Mucosa of gallbladder (tissue), 1 donor: ENCODE measurements at regions not wholly inside any gene's neighbourhood (a gene's known extent, or its start where the extent isn't known, plus 50 kb on each side); places are given as distances from the start of the nearest gene placed in this dataset.

ENCODE experiments used
- DNase-seq: peaks from one replicate; pipeline ENCODE4 v3.0.0-alpha.2; 2020; ENCODE audit warnings: low spot score
- donor health status: DM: no; HTN: no; CAD: no.

DNA sequence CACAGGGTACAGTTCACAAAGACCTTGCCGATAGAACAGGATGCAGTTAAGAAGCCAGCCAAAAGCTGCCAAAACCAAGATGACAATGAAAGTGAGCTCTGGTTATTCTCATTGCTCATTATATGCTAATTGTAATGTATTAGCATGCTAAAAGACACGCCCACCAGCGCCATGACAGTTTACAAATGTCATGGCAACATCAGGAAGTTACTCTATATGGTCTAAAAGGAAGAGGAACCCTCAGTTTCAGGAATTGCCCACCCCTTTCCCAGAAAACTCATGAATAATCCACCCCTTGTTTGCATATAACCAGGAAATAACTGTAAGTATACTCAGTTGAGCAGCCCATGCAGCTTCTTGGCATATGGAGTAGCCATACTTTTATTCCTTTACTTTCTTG lies 748.7 kb downstream of the QKI start:
- no peak for DNase-seq

DNA sequence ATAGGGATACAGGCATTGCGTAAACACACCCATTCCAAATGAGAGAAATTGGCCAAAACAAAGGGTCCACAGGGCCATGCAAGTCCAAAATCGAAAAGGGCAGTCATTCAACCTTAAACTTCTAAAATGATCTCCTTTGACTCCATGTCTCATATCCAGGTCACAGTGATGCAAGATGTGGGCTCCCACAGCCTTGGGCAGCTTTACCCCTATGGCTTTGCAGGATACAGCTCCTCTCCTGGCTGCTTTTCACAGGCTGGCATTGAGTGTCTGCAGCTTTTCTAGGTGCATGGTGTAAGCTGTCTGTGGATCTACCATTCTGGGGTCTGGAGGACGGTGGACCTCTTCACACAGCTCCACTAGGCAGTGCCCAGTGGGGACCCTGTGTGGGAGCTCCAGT lies 744.5 kb downstream of the QKI start:
- no peak for DNase-seq

DNA sequence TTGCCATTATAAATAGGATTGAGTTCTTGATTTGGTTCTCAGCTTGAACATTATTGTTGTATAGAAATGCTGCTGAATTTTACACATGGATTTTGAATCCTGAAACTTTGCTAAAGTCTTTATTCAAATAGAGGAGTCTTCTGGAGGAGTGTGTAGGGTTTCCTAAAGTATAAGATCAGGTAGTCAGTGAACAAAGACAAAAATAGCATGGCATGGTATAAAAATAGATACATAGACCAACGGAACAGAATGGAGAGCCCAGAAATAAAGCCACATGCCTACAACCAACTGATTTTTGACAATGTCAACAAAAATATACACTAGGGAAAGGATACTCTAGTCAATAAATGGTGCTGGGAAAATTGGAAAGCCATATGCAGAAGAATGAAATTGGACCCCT lies 740.1 kb downstream of the QKI start:
- DNase-seq, result no peak

DNA sequence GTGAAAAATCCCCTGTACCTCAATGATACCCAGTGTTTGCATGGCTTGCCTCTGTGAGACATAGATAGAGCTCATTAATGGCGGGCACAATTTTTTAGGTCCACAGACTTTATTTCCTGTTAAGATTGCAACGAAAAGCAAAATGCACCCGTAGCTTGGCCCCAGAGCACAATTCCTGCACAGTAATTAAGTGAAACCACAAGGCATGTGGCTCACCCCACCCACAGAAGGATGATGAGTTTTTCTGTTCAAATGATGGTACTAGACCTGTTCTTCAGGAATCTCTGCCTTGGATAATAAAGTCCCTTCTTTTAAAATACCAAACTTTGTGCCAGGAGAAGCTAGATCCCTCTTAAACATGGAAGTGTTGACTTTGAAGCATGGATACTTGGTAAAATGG lies 738.1 kb downstream of the QKI start:
- DNase-seq, result no peak

DNA sequence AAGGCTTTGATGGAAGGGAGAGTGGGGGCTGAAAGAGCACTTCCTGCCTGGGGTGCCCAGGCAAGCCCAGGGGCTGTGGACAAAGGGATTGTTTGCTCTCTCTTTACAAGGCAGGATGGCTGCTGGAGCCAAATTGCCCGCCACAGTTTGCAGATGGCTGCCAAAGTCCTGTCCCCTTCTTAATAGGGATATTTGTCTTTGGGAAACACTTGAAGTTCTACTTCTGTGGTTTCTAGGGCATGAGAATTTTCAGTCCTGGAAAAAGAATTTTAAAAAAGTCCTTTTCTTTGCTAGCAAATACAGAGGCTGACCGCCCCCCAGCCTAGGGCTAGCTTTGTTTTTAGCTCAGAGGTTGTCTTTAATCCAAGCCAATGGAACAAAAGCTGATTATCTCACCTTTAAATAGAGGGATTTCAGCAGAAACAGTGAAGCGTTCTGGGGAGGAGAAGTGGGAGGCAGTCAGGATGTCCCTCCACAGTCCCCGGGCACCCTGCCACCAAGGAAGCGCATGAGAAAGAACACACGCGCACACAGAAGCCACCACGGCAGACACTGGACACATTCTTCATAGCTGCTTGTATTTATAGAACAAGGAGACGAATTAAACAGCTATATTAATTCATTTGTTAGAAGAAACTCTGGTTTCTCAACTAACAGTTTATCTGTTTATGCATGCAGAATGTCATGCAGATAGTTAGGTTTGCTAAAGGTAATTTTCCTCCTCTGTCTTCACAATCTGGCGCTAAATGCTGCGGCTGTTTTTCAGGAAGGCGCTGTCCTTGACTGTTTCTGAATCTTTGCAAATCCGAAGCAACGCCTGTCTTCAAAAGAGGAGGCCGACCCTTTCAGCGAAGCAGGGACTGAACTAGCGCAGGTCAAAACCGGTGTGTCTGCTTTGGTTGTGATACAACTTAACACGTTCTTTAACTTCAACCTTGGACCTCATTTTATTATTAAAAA lies 736.9 kb downstream of the QKI start:
- DNase-seq, result no peak

DNA sequence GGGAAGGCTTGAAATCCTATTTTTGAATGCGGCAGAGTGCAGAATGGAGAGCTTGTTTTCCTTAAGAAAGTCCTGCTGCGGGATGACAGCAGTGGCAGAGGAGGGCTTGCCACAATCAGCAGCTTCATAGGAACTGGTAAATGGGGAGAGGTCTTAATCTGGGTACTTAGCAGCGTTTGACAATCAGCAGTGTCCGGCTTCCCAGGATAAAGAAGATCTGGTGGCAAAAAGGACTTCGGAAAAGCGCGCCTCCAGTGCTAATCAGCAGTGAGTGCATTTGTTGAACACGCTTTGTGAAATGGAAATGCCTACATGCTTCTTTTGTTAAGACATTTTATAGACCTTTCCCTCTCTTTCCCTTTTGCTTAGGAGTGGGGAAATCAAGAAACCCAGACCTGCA lies 735.7 kb downstream of the QKI start:
- DNase-seq, result no peak

DNA sequence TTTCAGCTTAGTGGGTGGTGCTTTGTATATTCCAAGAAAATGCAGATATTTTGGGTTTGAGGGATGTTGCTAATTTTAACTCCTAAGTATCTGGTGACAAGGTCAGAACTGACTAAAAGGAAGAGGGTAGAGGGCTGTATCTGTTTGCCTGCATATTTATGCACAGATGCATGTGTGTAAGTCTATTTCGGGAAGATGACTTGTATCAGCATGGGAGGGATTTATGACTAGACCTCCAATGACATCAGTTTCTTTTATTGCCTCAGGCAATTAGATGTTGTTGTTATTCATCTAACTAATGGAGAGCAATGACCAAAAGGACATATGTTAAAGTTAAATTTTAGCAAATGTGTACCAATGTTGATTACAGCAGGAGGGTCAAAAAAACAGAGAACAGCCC lies 734.3 kb downstream of the QKI start:
- no peak for DNase-seq

DNA sequence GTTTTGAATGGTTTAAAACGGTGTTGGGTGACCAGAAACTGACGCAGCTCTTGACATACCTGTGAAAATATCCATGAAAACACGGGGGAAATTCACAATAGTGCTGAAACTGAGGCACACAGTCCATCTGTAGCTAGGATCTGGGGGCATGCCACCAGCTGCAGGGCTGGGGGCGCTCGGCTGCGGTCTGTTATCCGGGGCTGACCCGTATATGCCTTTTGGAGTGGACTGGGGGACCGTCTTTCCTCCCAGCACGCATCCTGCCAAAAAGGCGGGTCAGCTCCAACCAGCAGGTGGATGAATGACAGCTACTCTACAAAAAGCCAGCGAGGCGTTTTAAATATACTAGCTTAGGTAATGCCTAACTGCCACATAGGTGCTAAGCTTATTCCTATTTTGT lies 729.8 kb downstream of the QKI start:
- DNase-seq, result no peak

DNA sequence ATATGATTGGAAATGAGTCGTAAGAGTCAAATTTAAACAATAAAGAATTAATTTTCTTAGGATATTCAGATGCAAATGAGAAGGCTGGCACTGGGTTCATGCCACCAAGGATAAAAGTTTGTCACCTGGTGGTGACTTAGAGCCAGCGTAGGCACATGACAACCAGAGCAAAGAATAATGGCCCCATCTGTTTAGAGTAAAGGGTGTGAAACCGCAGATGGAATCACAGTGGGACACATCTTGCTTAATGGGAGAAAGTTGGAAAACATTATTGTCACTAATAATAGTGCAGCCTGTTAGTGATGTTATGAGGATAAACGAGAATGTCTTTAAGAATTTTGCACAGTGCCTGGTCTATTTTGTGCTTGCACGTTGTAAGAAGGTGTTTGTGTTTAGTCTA lies 727.8 kb downstream of the QKI start:
- DNase-seq, result no peak

DNA sequence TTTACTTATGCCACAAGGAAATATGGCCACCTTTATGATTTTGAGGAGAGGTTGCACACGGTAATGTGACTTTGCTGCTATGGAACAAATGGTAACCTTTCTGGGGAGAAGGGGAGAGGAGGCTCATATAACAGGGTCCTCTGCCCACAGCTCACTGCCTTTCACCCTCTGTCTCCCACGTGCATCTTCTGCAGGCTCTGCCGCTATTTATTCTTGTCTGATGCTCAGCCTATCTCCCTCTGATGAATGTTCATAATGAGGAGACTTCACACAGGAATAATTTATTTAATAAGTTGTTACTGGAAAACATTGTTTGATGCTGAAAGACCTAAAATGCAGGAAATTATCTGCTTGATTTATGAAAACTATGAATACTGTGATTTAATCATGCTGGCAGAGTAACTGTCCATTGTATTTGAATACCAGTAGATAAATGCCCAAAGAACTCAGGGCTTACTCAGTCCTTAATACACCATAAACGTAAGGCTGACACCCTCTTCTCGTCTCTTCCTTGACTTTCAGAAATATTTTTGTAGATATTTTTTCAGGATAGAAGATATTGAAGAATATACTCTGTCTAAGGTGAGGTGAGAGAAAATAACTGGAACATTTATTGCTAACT lies 721.1 kb downstream of the QKI start:
- DNase-seq, result no peak

DNA sequence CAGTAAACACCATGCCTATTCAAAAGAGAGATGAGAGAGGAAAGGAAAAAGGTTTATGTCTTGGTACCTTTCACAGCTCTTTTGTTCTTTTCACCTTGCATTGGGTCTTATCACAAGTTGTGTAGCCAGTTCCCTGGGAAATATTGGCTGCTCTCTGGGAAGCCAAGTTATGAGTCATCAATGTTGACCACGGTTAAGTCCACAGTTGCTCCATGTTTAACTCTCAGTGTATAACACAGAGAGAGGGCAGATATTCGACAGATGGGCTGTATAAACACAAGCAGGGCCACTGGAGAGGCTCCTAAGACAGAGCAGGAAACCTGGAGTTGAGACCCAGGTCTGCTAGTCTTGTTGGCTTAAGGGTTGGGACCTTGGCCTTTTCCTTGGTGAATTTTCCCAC lies 718.6 kb downstream of the QKI start:
- peak; percentile 32 for DNase-seq

DNA sequence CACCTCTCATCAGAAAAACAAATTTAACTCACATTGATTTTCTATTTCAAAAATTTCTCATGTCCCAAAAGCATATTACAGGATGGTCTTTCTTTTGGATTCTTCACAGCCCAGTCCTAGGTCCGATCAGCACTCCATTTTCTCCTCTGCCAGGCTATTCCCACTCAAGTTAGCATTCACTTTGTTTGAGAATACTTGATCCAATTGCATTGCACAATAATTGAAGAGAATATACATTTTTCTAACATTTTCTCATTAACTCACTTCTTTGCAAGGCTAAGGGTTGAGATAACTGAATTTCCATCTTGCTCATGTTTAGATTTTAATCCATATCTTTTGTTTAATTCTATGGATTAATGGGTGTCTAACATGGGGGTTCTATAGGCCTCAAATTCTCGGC lies 716.1 kb downstream of the QKI start:
- no peak for DNase-seq

DNA sequence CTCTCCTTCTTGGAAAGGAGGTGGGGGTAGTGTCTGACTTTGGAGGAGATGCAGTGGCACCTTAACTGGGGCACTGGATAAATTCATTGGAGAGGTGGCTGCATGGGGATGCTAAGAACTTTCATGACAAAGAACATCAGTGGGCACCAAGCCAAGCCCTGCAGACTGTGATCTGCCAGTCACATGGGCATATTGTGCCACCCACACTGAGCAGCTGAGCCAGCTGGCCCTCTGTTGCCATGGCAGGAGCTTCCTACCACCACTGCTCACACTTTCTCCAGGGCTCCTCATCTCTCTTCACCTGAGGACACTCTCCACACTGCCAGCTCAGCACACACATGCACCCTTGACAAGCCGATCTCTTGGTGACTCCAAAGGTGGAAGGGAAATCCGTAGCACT lies 715.6 kb downstream of the QKI start:
- no peak for DNase-seq

DNA sequence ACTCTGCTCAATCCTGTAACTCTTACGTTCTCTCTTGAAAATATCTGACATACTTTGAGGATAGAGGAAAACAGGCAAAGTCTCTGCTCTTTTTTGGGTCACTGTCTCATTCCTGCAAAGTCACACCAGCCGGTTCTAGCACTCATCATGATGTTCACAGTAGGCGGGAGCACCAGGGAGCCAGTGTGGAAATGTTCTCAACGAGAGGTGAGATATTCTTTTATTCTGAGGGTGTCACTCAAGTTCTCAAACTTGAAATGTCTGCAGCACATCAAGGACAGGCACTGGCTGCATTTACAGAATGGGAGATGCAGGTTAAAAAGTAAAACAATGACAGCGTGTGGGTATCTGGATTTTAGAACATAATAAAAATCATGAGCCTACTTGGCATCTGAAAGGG lies 714.7 kb downstream of the QKI start:
- no peak for DNase-seq

DNA sequence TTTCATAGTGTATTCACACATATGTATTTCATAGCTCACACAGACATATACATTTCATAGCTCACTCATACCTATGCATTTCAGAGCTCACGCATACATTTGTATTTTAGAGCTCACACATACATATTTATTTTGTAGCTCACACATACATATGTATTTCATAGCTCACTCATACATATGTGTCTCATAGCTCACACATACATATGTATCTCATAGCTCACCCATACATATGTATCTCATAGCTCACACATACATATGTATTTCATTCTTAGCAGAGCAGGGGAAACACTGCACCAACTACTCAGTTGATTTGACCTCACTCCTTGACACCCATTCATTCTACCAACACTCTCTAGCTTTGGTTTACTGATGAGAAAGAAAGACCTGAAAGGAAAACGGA lies 713.6 kb downstream of the QKI start:
- no peak for DNase-seq

DNA sequence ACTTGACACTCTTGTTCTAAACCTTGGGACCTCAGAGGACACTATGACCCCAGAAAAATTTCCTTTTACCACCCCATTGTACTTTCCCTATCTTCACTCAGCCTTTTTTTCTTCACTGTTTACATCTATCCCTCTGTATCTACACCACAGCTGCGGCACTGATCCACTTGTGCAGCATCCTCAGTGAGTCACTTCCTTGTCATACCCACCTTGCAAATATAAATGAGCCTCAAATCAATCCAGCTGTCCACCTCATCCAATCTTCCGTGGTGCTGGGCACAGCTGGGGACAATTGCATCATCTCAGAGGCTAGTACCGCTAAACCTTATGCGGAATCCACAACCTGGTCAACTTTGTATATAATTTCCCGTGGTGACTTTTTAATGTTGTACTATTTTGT lies 710.5 kb downstream of the QKI start:
- DNase-seq, result no peak

DNA sequence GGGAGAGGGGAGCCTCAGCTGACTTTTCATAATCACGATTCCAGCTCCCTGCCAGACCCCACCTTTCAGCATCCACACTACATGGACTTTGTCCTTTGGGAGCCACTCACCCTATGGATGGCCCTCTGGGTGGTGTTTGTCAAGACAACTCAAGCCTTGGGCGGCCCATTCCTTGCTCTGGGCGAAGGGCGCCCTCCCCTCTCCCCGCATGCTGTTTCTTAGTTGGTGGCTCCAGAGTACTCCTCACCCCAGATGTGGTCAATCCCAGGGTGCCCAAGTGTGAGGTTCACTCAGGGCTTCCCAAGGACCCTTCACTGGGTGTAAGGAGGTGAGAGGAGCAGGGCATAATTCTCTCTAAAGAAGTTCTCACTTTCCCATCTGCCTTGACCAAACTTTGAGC lies 710.0 kb downstream of the QKI start:
- no peak for DNase-seq

DNA sequence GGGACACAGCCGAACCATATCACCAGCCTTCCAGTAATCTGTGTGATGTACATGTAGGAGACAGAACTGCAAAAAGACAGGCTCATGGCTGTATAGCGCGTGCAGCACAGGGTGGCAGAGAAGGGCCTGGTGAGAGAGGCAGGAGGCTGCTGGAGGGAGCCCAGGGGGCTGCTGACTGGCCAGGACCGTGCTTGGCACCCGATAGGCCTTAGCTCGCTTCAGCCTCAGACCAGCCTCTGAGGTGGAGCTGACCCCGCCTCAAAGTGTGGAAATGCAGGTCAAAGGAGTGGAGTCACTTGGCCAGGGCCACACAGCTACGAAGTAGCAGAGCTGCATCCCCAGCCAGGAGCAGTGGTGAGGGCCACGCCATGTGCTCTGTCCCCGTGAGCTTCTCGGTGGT lies 707.6 kb downstream of the QKI start:
- DNase-seq, result no peak

DNA sequence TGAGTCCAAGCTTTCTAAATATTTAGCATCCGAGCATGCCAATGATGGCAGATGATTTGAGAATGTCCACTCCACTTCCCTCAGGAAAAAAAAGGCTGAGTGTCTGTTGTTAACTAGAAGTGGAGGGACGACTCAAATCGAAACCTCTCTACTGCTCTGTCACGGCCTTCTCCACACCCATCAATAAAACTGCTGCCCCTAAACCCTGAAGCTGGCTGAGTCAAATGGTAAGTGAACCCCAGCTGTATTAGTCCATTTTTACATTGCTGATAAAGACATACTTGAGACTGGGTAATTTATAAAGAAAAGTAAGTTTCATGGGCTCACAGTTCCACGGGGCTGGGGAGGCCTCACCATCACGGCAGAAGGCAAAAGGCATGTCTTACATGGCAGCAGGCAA lies 707.0 kb downstream of the QKI start:
- DNase-seq, result no peak

DNA sequence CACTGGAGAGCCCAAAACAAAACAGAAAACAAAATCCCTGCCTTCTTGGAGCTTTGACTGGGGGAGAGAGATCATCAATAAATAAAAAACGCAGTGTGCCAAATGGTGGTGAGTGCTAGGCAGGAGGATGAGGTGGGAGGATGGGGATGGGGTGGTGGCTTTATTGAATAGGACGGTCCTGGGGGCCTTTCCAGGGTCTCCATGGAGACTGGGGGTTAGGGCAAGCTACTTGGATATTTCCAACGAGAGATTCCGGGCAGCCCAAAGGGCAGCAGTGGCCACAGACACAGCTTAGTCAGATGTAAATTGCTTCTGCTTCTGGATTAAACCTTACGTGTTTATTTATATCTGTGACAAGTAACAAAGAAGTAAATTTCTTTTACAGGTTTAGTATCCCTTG lies 700.1 kb downstream of the QKI start:
- DNase-seq, result no peak

DNA sequence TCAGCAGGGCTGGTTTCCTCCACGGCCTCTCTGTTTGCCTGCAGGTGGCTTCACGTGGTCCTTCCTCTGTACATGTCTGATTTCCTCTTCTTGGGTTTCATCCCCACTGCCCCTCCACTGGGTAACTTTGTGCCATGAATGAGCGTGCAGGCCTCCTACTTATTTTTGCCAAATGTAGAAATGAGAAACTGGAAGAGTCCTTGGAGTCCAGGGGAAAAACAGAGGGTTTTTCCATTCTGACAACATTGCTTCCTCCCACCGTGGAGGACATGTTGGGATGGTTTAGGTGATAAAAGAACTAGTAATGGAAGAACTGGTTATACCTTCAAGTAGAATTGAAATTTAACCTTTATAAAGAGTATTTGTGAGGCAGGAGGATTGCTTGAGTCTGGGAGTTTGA lies 699.5 kb downstream of the QKI start:
- no peak for DNase-seq

DNA sequence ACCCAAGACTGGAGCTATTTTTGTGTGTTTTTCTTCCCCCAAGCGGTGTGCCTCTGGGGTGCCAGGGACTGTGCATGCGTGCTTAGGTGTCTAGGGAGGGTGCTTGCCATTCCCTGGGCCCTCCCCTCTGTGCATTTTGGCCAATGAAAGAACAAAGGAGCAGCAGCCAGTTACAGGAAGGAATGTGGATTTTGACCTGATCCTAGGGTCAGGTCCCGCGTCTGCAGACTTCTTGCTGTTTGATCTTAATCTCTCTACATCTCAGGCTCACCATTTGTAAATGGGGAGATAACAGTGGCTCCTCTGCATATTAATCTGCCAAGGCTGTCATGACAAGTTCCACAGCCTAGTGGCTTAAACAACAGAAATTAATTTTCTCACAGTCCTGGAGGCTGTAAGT lies 699.1 kb downstream of the QKI start:
- no peak for DNase-seq

DNA sequence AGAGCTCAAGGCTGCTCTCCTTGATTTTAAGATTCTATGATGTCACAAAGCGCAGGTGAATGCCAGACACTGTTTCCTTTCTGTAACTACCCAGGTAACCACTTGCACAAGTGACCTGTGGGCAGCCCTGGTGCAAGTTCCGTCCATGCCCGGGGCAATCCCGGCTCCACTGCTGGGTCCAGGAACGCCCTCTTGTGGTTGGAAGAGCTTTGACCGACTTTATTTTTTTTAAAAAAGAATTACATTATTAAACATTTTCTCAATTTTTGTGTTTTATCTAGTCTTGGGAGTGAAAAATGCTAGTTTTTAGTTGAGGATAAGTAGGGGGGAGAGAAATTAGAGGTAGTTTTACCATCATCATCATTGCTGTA lies 695.2 kb downstream of the QKI start:
- no peak for DNase-seq
